Omental fat pad (tissue), 3 donors: ENCODE measurements at regions not wholly inside any gene's neighbourhood (a gene's known extent, or its start where the extent isn't known, plus 50 kb on each side); places are given as distances from the start of the nearest gene placed in this dataset.
"Not testable (repeated sequence)": the region's sequence is repeated elsewhere in the genome, so short reads cannot be mapped to it uniquely, and the experiment has no call there.

Experiments
- ATAC-seq: fragments of 150-250 bp; one replicate; pipeline ENCODE4 v1.9.1; 2016; ENCODE audit warnings: mild to moderate bottlenecking, moderate library complexity; ENCODE audit not compliant: low FRiP score
- DNase-seq: peaks from one replicate; pipeline ENCODE4 v3.0.0-alpha.2; 2019; ENCODE audit warnings: low spot score
- TF ChIP-seq, protein P1 (sequence below), 3 donors: fragments of 450-650 bp; IDR thresholded peaks; one replicate each; pipeline ENCODE4 v1.5.1; 2016 to 2017; ENCODE audit warnings: antibody characterized with exemption in 3 of 3, mild to moderate bottlenecking in 3 of 3, moderate library complexity in 2 of 3

DNA sequence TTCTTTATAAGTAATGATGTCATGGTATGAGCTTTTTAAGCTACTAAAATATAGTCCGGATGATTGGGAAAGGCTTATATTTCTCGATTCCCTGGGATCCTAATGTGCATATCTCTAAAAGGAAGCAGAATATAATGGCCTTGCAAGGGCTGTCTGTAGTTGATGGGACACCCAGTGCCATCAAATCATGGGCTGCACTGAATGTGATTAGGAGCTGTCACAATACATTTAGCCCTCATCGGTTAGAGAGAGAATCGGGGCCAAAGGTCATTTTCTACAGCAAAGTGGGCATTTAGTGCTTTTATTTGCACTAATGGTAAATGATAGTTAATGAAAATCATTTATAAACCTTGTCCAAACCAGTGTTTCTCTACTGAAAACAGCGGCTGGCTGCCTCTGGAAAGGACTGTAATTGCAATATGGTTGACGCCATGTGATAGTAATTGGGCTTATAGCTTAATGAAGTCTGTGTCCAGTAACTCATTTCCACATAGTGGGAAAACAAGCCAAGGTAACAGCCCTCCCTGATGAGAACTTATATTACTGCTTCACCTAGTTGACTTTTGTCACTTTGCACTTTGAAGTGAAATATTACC lies 265.0 kb upstream of the AZI2 start:
- DNase-seq = no peak
- TF ChIP-seq, protein P1, sequence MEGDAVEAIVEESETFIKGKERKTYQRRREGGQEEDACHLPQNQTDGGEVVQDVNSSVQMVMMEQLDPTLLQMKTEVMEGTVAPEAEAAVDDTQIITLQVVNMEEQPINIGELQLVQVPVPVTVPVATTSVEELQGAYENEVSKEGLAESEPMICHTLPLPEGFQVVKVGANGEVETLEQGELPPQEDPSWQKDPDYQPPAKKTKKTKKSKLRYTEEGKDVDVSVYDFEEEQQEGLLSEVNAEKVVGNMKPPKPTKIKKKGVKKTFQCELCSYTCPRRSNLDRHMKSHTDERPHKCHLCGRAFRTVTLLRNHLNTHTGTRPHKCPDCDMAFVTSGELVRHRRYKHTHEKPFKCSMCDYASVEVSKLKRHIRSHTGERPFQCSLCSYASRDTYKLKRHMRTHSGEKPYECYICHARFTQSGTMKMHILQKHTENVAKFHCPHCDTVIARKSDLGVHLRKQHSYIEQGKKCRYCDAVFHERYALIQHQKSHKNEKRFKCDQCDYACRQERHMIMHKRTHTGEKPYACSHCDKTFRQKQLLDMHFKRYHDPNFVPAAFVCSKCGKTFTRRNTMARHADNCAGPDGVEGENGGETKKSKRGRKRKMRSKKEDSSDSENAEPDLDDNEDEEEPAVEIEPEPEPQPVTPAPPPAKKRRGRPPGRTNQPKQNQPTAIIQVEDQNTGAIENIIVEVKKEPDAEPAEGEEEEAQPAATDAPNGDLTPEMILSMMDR (IDR thresholded peaks at IDR 0.05) = no peak
- ATAC-seq = no peak

DNA sequence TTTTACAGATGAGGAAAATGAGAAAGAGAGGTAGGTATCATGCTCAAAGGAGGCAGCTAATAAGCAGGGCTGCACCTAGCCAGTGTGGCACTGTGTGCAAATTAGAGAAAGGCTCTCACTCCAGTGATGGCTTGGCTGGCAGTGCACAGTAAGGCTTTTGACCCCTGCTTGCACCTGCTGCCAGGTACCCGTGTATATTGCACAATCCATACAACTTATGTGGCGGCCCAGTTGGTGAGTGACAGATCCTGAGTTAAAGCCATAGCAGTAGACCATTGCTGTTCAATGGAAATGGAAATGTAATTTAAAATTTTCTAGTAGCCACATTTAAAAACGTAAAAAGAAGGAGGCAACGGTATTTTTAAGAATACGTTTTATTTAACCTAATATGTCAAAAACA lies 266.4 kb upstream of the AZI2 start:
- TF ChIP-seq, protein P1 (IDR thresholded peaks at IDR 0.05) = no peak
- DNase-seq = no peak
- no peak for ATAC-seq

DNA sequence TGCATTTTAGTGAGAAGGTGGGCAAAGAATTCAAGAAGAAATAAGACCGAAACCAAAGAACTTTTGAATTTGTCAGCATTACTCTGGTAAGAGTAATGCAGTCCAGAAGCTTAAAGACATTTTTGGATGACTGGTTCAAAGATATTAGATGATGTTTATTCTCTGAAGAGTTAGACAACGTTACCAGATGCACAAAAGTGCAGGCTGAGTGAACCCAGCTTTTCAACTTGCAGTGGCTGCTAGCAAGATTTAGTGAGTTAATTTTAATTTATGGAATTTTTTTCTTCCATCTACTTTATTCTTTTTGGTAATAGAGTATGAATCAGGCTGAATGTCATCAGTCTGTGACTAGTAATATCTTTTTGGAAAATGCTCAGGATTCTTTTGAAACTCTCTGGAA lies 267.3 kb upstream of the AZI2 start:
- ATAC-seq (no peak), DNase-seq (no peak)
- TF ChIP-seq, protein P1 (IDR thresholded peaks at IDR 0.05) = no peak

DNA sequence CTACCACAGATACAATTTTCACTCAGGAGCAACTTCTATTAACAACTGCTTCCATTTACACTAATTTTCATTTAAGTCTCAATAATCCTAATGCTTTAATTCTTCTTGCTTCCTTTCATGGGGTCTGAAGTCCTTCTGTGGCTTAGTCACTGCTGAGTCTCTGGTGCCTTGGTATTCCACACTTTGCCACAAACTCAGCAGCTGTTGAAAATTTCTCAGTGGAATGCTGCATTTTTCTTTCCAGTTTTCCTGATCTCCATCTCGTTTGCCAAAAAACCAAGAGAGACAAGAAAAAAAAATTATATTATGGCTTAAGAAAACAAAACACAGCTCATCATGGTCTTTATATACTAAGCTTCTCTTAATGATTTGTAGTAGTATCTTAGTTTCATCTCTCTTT lies 269.2 kb upstream of the AZI2 start:
- DNase-seq (no peak), ATAC-seq (no peak)
- TF ChIP-seq, protein P1 (IDR thresholded peaks at IDR 0.05) = no peak

DNA sequence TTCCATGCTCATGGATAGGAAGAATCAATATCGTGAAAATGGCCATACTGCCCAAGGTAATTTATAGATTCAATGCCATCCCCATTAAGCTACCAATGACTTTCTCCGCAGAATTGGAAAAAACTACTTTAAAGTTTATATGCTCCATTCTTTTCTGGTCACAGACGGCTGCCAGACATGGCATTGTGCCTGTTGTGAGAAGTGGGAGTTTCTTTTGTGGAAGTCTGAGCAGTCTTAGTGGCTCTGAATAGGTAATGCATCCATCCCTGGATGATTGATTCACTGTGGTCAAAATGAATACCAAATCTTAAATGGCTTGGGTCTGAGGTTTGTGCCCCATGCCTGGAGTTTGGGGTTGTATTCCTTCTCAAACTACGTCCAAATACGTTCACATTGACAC lies 274.5 kb upstream of the AZI2 start:
- DNase-seq = no peak
- no peak for ATAC-seq
- TF ChIP-seq, protein P1 (IDR thresholded peaks at IDR 0.05) = no peak

DNA sequence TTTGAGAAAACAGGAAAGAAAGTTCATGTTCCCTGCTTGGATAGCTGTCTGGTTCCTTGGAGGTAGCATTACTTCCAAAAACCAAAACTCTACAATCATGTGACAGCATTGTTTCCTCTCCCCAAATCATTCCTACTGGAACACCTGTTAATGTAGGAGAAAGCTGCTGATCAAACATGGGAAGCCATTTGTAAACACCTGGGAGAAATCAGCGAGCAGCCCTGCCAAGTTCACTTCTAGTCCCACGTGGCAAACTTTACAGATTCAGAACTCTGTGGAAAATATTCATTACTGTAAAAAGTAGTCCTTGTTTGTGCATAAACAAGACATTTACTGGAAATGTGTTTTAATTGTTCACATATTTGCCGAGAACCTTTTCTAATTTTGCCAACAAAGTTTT lies 275.5 kb upstream of the AZI2 start:
- TF ChIP-seq, protein P1 (IDR thresholded peaks at IDR 0.05) = no peak
- no peak for ATAC-seq
- DNase-seq = no peak

DNA sequence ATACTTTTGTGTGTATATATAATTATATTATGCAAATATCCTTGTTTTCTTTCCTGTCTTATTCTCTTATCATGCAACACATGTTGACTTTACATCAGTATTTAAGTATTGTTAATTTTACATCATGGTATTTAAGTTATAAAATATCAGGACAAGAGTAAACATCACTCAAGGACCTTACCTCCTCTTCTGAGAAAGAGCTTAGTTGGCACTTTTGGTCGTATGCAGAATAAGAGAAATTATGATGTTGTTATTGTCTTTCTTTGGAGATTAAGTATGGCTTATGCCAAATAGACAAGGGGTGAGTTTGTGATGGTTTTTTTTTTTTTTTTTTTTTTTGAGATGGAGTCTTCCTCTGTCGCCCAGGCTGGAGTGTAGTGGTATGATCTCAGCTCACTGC lies 279.2 kb upstream of the AZI2 start:
- not testable (repeated sequence) for ATAC-seq, DNase-seq

DNA sequence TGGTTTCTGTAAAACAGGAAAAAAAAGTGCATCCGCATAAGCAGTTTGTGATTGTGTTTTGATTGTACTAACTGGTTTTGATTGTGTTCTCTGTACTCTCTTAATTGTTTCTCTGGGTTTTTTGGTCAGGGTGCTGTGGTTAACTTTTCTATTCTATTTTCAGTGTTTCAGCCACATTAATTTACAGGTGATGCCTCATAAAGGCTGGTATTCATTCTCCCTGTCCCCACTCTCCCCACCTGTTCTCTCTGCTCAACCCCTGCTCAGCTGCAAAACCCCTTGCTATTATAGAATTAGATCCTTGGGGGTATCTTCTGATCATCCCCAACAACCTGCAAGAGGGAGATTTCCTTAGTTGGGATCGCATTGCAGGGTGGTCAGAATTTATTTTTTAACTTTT lies 285.4 kb upstream of the AZI2 start:
- TF ChIP-seq, protein P1 (IDR thresholded peaks at IDR 0.05) = no peak
- ATAC-seq (no peak), DNase-seq (no peak)
